ENCODE measurements at regions not wholly inside any gene's neighbourhood (a gene's known extent, or its start where the extent isn't known, plus 50 kb on each side); places are given as distances from the start of the nearest gene placed in this dataset.

DNA sequence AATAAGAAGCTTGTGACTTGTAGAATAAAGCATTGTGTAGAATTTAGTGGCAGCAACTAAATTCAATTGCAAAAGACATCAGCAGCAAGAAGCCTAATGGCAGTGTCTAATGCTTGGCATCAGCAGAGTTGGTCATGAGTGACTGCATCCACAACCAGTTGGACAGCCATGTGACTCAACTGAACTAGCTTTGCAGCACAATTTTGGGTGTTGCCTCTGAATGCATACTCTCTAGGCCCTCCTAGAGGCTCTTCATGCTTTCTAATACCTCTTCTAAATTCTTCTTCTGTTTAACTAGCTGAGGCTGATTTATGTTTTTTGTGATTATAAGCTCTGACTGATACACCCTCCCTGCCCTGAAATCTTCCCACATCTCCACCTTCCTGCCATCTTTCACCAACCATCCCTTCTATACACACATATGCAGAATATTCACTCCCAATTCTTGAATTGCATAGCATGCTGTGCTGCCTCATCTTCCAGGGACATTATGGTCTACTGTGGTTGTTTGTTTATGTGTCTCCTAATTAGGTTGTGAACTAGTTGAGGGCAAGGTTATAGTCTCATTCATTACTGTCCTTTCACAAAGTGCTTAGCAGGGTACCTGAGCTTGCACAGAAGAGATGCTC is 266.7 kb upstream of the GJB5 start:
- no peak for DNase-seq
- Histone ChIP-seq H3K4me1 (no peaks in the 10 kb centered on the region), H3K27me3 (no peaks in the 10 kb centered on the region), H3K27ac (no peak overlapping the region), H3K9me3 (peaks cover 0 to 8% (median 1%) of the 10 kb centered on the region in 4 donors), H3K36me3 (no peaks in the 10 kb centered on the region), H3K4me3 (no peak overlapping the region)
- intact Hi-C loops (cut with DNase I), result no loop called here
- TF ChIP-seq POLR2AphosphoS5 (IDR thresholded peaks at IDR 0.05) (no peak), EP300 (IDR thresholded peaks at IDR 0.05) (no peak), POLR2A (IDR thresholded peaks at IDR 0.05) (no peak)
- TF ChIP-seq, protein P1, sequence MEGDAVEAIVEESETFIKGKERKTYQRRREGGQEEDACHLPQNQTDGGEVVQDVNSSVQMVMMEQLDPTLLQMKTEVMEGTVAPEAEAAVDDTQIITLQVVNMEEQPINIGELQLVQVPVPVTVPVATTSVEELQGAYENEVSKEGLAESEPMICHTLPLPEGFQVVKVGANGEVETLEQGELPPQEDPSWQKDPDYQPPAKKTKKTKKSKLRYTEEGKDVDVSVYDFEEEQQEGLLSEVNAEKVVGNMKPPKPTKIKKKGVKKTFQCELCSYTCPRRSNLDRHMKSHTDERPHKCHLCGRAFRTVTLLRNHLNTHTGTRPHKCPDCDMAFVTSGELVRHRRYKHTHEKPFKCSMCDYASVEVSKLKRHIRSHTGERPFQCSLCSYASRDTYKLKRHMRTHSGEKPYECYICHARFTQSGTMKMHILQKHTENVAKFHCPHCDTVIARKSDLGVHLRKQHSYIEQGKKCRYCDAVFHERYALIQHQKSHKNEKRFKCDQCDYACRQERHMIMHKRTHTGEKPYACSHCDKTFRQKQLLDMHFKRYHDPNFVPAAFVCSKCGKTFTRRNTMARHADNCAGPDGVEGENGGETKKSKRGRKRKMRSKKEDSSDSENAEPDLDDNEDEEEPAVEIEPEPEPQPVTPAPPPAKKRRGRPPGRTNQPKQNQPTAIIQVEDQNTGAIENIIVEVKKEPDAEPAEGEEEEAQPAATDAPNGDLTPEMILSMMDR (IDR thresholded peaks at IDR 0.05), result no peak

GRCh38 chr1:34500451-34500850 is 254.4 kb upstream of the GJB5 start:
- intact Hi-C loops (cut with DNase I), result no loop called here
- DNase-seq, result no peak
- WGBS, 2 donors, result 8 to 10% methylated on average over 6 of the region's 6 CpGs

GRCh38 chr1:34511802-34512201 is 243.0 kb upstream of the GJB5 start:
- H3K27me3 ChIP-seq, result no peaks in the 10 kb centered on the region
- TF ChIP-seq POLR2A (IDR thresholded peaks at IDR 0.05) (no peak), EP300 (IDR thresholded peaks at IDR 0.05) (no peak), POLR2AphosphoS5 (IDR thresholded peaks at IDR 0.05) (no peak)
- TF ChIP-seq, protein P1 (IDR thresholded peaks at IDR 0.05), result no peak
- no peaks in the 10 kb centered on the region for H3K36me3 ChIP-seq
- no peak overlapping the region for H3K4me3 ChIP-seq
- no peak overlapping the region for H3K27ac ChIP-seq
- H3K9me3 ChIP-seq, result peaks cover 0 to 6% (median 0%) of the 10 kb centered on the region in 4 donors
- intact Hi-C loops (cut with DNase I), result no loop called here
- no peak for DNase-seq
- no peaks in the 10 kb centered on the region for H3K4me1 ChIP-seq

More at GRCh38 chr1:34500451-34500850, 254.4 kb upstream of the GJB5 start:
- Histone ChIP-seq H3K4me3 (no peak overlapping the region), H3K27ac (no peak overlapping the region), H3K36me3 (no peaks in the 10 kb centered on the region), H3K27me3 (no peaks in the 10 kb centered on the region), H3K9me3 (no peaks in the 10 kb centered on the region), H3K4me1 (no peaks in the 10 kb centered on the region)
- TF ChIP-seq, protein P1 (IDR thresholded peaks at IDR 0.05), result no peak
- TF ChIP-seq EP300 (IDR thresholded peaks at IDR 0.05) (no peak), POLR2A (IDR thresholded peaks at IDR 0.05) (no peak), POLR2AphosphoS5 (IDR thresholded peaks at IDR 0.05) (no peak)

GRCh38 chr1:34518146-34518699 is 236.6 kb upstream of the GJB5 start:
- Histone ChIP-seq H3K27ac (no peak overlapping the region), H3K36me3 (no peaks in the 10 kb centered on the region), H3K9me3 (no peaks in the 10 kb centered on the region), H3K4me1 (no peaks in the 10 kb centered on the region), H3K27me3 (peaks cover 0 to 4% (median 0%) of the 10 kb centered on the region in 3 donors), H3K4me3 (no peak overlapping the region)
- no peak for DNase-seq
- 70 to 75% methylated on average over 4 of the region's 4 CpGs for WGBS, 2 donors
- intact Hi-C loops (cut with DNase I), result no loop called here
- TF ChIP-seq, protein P1 (IDR thresholded peaks at IDR 0.05), result no peak
- TF ChIP-seq POLR2AphosphoS5 (IDR thresholded peaks at IDR 0.05) (no peak), POLR2A (IDR thresholded peaks at IDR 0.05) (no peak), EP300 (IDR thresholded peaks at IDR 0.05) (no peak)

GRCh38 chr1:34520111-34520510 is 234.7 kb upstream of the GJB5 start:
- H3K9me3 ChIP-seq, result no peaks in the 10 kb centered on the region
- H3K36me3 ChIP-seq, result no peaks in the 10 kb centered on the region
- H3K27me3 ChIP-seq, result peaks cover 0 to 7% (median 0%) of the 10 kb centered on the region in 3 donors
- 54 to 64% methylated on average over 4 of the region's 4 CpGs for WGBS, 2 donors
- TF ChIP-seq, protein P1 (IDR thresholded peaks at IDR 0.05), result no peak
- TF ChIP-seq POLR2A (IDR thresholded peaks at IDR 0.05), result no peak
- no peak for TF ChIP-seq POLR2AphosphoS5 (IDR thresholded peaks at IDR 0.05)
- no peak for TF ChIP-seq EP300 (IDR thresholded peaks at IDR 0.05)
- H3K27ac ChIP-seq, result no peak overlapping the region
- intact Hi-C loops (cut with DNase I), result no loop called here
- H3K4me3 ChIP-seq, result no peak overlapping the region
- no peaks in the 10 kb centered on the region for H3K4me1 ChIP-seq
- no peak for DNase-seq

Data from sigmoid colon (tissue), 6 donors.